ENCODE measurements at regions not wholly inside any gene's neighbourhood (a gene's known extent, or its start where the extent isn't known, plus 50 kb on each side); places are given as distances from the start of the nearest gene placed in this dataset.

DNA sequence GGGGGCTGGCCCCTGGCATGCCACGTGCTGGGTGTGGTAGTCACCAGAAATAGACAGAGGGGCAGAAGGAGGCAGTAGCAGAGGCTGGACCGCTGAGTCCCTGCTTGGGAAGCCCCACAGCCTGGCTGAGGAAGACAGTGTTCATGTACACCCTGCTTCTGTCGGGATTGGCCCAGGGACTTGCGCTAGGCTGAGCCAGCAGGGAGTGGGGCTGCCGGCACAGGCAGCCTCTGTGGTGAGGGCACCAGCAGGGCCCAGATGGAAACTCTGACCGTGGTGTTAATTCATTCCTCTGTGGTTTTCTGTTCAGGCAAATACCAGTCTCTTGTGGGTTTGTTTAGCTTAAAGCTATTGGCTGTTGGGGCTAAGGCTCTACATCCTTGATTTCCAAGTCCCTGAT lies 108.6 kb upstream of the RAD23B start:
- no peaks in the 10 kb centered on the region for H3K36me3 ChIP-seq (ENCODE audit: control insufficient read depth, insufficient read depth, low read length)
- H3K4me1 ChIP-seq (ENCODE audit: control insufficient read depth, insufficient read depth, low read length), result no peaks in the 10 kb centered on the region
- no peaks in the 10 kb centered on the region for H3K27me3 ChIP-seq (ENCODE audit: control insufficient read depth, insufficient read depth, low read length)
- H3K27ac ChIP-seq (ENCODE audit: low read depth, low read length), result no peak overlapping the region
- no peak overlapping the region for H3K9ac ChIP-seq (ENCODE audit: low read length)
- H3K4me3 ChIP-seq (ENCODE audit: low read length), result no peak overlapping the region

DNA sequence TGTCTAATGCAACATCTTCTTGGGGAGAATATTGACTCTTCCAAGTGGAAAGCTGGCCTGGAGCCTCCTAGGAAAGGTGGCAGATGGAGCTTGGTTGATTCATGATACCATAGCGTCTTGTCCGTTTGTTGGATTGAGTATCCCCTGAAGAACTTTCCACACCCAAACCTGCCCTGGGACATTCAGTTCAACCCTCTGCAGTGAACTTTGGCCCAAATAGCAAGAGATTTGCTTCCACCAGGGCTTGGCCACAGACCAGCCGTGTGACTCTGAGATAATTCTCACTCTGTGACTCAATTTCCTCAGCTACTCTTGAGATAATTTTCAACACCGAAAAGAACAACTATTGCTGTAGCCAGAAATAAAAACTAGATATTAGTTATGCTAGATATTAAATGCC lies 108.0 kb upstream of the RAD23B start:
- Histone ChIP-seq H3K4me1 (ENCODE audit: control insufficient read depth, insufficient read depth, low read length) (no peaks in the 10 kb centered on the region), H3K27ac (ENCODE audit: low read depth, low read length) (no peak overlapping the region), H3K27me3 (ENCODE audit: control insufficient read depth, insufficient read depth, low read length) (no peaks in the 10 kb centered on the region), H3K36me3 (ENCODE audit: control insufficient read depth, insufficient read depth, low read length) (no peaks in the 10 kb centered on the region), H3K9ac (ENCODE audit: low read length) (no peak overlapping the region), H3K4me3 (ENCODE audit: low read length) (no peak overlapping the region)

DNA sequence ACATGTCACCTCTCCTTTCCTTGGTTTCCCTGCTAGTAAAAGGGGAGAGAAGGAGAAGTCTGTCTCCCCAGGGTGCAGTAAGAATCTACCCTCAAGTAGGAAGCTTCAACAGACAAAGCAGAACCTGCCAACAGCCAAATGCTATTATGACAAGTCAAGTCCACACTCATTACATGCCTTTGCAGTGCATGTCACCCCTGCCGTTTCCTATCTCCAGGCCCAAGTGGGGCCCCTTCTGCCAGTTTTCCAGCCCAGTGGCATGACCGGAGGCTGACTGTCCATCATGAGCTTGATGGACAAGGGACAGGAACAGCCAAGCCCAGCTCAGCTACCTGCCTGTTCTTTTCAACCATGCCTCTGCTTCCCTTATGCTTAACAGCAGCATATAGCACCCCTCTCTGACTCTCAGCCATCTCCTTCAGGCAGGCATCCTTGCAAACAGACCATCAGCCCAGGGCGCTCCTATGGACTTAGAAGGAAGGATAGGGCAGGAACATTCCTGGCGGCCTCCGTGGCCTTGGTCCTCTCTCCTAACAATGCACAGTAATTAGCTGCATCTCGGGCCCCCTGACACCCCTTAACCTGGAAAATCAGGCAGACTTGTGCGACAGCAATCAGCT lies 107.2 kb upstream of the RAD23B start:
- no peaks in the 10 kb centered on the region for H3K4me1 ChIP-seq (ENCODE audit: control insufficient read depth, insufficient read depth, low read length)
- no peaks in the 10 kb centered on the region for H3K36me3 ChIP-seq (ENCODE audit: control insufficient read depth, insufficient read depth, low read length)
- H3K27ac ChIP-seq (ENCODE audit: low read depth, low read length), result no peak overlapping the region
- H3K4me3 ChIP-seq (ENCODE audit: low read length), result no peak overlapping the region
- no peak overlapping the region for H3K9ac ChIP-seq (ENCODE audit: low read length)
- no peaks in the 10 kb centered on the region for H3K27me3 ChIP-seq (ENCODE audit: control insufficient read depth, insufficient read depth, low read length)

DNA sequence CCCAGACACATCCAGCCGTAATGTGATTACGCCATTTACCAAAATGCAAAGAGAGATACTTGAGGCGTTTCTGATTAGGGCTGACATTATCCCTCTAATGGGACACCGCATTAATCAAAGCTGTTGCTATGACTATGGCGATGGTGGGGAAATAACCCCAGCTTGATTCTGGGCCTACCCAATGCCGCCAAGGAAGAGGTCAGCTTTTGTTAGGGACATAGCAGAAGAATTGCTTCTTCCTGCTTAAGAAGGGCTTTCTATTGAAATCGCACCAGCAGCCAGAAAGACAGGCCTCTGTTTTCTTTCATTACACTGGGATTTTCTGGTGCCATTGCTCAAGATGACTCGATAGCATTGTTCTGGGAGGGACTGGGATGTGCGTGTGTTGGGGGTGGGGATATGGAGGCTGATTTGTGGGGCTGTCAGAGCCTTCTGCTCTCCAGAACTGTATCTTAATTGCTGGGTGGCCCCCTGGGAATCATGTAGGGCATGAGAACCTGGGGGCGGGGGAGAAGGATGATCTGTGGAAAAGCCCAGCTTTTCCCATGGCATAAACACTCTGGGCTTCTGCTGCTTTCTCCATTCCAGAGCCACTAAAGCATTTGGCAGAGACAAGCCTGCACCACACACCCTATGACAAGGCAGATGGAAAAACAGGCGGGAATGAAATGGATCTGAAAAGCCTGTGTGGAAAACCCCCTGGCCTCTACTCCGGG lies 106.5 kb upstream of the RAD23B start:
- no peaks in the 10 kb centered on the region for H3K36me3 ChIP-seq (ENCODE audit: control insufficient read depth, insufficient read depth, low read length)
- H3K27ac ChIP-seq (ENCODE audit: low read depth, low read length), result peak overlapping the region; percentile 11

DNA sequence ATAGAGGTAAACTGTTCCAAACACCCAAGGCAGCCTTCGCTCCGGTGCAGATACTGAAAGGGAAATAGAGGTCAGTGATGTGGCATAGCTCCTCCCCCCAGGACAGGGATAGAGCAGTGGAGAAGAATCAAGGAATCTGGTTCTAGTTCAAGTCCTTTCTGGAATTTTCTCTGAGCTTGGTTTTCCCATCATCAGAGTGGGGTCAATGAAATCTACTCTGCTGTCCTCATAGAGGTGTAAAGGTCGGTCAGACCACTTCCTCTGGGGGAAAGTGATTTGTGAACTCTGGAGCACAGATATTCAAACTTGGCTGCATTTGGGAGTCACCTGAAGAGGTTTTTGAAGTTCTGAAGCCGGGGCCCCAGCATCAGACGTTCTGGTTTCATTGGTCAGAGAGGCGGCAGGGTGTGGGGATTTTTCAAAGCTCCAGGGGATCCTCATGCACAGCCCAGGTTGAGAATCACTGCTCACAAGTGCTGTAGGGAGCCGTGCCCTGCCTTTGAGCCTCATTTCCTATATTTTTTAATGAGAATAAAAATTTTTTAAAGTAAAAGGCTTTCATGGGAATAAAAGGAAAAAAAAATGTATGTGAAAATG lies 105.7 kb upstream of the RAD23B start:
- Histone ChIP-seq H3K4me1 (ENCODE audit: control insufficient read depth, insufficient read depth, low read length) (no peaks in the 10 kb centered on the region), H3K36me3 (ENCODE audit: control insufficient read depth, insufficient read depth, low read length) (no peaks in the 10 kb centered on the region), H3K9ac (ENCODE audit: low read length) (no peak overlapping the region), H3K27ac (ENCODE audit: low read depth, low read length) (peak overlapping the region; percentile 11), H3K4me3 (ENCODE audit: low read length) (no peak overlapping the region), H3K27me3 (ENCODE audit: control insufficient read depth, insufficient read depth, low read length) (no peaks in the 10 kb centered on the region)

More for the DNA sequence above, 106.5 kb upstream of the RAD23B start:
- H3K27me3 ChIP-seq (ENCODE audit: control insufficient read depth, insufficient read depth, low read length), result no peaks in the 10 kb centered on the region
- H3K4me1 ChIP-seq (ENCODE audit: control insufficient read depth, insufficient read depth, low read length), result no peaks in the 10 kb centered on the region
- H3K4me3 ChIP-seq (ENCODE audit: low read length), result no peak overlapping the region
- no peak overlapping the region for H3K9ac ChIP-seq (ENCODE audit: low read length)

DNA sequence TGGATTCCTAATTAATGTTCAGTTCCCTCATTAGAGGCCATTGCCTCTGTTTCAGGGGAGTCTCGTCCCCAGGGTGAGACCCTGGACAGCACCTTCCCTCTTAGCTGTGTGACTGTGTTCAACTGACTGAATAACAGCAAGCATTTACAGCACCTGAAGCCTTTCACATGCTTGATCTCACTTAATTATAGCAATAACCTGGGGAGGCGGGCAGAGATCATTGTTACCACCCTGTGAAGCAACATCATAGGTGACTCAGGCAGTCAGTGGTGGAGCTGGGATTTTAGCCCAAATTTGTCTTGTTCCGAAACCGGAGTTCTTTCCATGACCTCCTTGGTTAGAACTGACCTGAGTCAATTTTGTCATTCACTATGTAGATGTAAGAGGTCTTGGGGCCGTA lies 105.2 kb upstream of the RAD23B start:
- Histone ChIP-seq H3K36me3 (ENCODE audit: control insufficient read depth, insufficient read depth, low read length) (no peaks in the 10 kb centered on the region), H3K4me3 (ENCODE audit: low read length) (no peak overlapping the region), H3K9ac (ENCODE audit: low read length) (no peak overlapping the region), H3K27ac (ENCODE audit: low read depth, low read length) (no peak overlapping the region), H3K27me3 (ENCODE audit: control insufficient read depth, insufficient read depth, low read length) (no peaks in the 10 kb centered on the region), H3K4me1 (ENCODE audit: control insufficient read depth, insufficient read depth, low read length) (no peaks in the 10 kb centered on the region)

DNA sequence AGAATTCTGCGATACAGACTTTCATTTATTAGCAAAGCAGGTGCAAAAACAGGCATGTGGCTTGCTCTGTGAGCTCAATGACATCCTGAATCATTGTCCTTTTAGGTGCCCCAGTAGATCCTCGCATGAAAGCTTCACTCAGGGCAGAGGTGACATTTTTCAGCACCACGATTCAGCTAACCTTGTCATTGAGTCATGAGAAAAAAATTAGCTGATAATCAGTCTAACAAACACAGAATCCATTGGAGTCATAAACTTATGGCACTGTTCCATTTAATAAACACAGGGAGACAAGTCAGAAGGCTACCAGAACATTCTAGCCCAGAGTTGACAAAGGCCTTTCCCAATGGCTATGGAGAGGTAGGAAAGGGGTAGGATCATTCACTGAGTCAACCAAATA lies 104.8 kb upstream of the RAD23B start:
- no peak overlapping the region for H3K4me3 ChIP-seq (ENCODE audit: low read length)

DNA sequence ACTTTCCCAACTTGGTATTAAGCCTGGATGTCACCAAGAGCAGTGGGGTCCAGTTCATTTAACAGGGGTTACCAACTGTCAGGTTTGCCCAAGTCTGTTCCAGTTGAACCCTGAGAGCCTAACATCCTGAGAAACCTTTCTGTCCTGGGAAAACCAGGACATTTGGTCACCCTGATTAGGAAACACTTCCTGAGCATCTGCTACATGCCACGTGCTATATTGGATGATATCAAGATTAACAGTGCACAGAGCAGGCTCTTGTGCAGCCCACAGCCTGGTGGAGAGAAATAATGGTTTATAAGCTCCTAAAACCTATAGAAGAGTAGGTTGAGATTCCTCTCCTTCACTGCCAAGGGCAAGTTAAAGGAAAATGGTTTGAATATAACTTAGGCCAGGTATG lies 102.9 kb upstream of the RAD23B start:
- H3K27ac ChIP-seq (ENCODE audit: low read depth, low read length), result no peak overlapping the region
- H3K4me3 ChIP-seq (ENCODE audit: low read length), result no peak overlapping the region
- H3K9ac ChIP-seq (ENCODE audit: low read length), result no peak overlapping the region
- H3K27me3 ChIP-seq (ENCODE audit: control insufficient read depth, insufficient read depth, low read length), result no peaks in the 10 kb centered on the region
- no peaks in the 10 kb centered on the region for H3K4me1 ChIP-seq (ENCODE audit: control insufficient read depth, insufficient read depth, low read length)
- H3K36me3 ChIP-seq (ENCODE audit: control insufficient read depth, insufficient read depth, low read length), result no peaks in the 10 kb centered on the region

More for the DNA sequence above, 104.8 kb upstream of the RAD23B start:
- no peaks in the 10 kb centered on the region for H3K36me3 ChIP-seq (ENCODE audit: control insufficient read depth, insufficient read depth, low read length)
- no peaks in the 10 kb centered on the region for H3K27me3 ChIP-seq (ENCODE audit: control insufficient read depth, insufficient read depth, low read length)
- H3K27ac ChIP-seq (ENCODE audit: low read depth, low read length), result no peak overlapping the region
- H3K4me1 ChIP-seq (ENCODE audit: control insufficient read depth, insufficient read depth, low read length), result no peaks in the 10 kb centered on the region
- no peak overlapping the region for H3K9ac ChIP-seq (ENCODE audit: low read length)

DNA sequence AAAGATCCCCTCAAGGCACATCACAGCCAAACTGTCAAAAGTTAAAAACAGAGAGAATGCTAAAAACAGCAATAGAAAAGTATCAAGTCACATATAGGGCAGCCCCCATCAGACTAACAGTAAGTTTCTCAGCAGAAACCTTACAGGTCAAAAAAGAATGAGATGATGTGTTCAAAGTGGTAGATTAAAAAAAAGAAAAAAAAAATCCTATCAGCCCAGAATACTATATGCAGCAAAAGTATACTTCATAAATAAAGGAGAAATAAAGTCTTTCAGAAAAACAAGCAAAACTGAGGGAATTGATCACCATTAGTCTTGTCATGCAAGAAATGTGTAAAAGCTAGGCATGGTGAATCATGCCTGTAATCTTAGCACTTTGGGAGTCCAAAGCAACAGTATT lies 99.9 kb upstream of the RAD23B start:
- no peak overlapping the region for H3K4me3 ChIP-seq (ENCODE audit: low read length)
- H3K9ac ChIP-seq (ENCODE audit: low read length), result no peak overlapping the region
- no peaks in the 10 kb centered on the region for H3K4me1 ChIP-seq (ENCODE audit: control insufficient read depth, insufficient read depth, low read length)
- H3K27me3 ChIP-seq (ENCODE audit: control insufficient read depth, insufficient read depth, low read length), result no peaks in the 10 kb centered on the region
- H3K27ac ChIP-seq (ENCODE audit: low read depth, low read length), result no peak overlapping the region
- no peaks in the 10 kb centered on the region for H3K36me3 ChIP-seq (ENCODE audit: control insufficient read depth, insufficient read depth, low read length)

DNA sequence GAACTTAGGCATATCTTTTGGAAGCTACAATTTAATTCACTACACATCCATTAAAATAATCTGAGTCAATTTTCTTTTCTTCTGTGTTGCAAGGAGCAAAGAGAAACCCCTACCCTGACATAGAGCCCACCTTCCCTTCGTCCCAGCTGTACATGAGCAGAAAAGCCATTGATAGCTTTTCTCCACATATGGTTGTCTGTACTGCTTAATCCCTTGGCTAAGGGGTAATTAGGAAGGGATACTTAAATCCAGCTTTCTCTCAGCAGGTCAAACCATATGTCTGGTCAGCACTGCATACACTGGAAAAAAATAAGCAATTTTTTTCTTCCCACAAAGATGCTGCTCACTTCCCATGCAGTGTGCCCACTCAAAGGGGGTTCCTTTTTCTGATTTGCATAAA lies 94.7 kb upstream of the RAD23B start:
- Histone ChIP-seq H3K4me3 (ENCODE audit: low read length) (no peak overlapping the region), H3K9ac (ENCODE audit: low read length) (no peak overlapping the region), H3K4me1 (ENCODE audit: control insufficient read depth, insufficient read depth, low read length) (no peaks in the 10 kb centered on the region), H3K27ac (ENCODE audit: low read depth, low read length) (no peak overlapping the region), H3K36me3 (ENCODE audit: control insufficient read depth, insufficient read depth, low read length) (no peaks in the 10 kb centered on the region), H3K27me3 (ENCODE audit: control insufficient read depth, insufficient read depth, low read length) (no peaks in the 10 kb centered on the region)

DNA sequence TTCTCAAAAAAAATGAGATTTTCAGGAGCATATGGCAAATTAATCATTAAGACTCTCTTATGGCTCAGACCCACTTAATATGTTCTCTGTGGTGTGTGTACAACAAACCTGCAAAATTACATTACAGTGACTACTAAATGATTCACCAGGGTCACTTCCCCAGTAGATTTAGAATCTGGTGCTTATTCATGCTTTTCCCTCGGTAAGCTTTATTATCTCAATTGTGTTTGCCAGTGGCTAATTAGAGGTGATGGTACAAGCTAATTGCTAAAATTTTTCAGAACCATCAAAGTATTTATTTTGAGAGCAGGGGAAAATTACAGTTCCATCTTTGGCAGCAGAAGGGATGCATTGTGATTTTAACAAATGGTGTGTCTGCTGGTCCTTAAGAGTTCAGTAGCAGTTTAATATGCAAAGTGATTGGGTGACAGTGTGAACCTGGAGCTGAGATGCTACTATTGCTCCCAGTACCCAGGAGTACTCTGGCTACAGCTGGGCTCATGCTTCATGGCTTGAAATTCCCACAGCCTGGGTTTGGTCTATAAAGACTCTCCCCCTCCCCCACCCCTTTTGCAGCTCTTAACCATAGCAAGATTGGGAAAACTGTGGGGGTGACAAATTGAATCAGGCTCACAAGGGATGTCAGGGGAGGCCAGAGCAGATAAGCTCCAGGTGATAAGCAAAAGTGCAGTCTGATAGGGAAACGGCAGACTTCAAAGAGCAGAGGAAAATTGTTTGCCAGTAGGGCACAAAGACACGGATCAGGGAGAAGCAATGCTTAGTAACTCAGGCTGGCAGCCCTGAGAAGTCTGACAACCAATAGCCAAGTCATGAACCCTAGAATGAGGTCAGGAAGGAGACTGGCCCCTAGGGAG lies 92.8 kb upstream of the RAD23B start:
- Histone ChIP-seq H3K36me3 (ENCODE audit: control insufficient read depth, insufficient read depth, low read length) (no peaks in the 10 kb centered on the region), H3K27me3 (ENCODE audit: control insufficient read depth, insufficient read depth, low read length) (no peaks in the 10 kb centered on the region), H3K4me1 (ENCODE audit: control insufficient read depth, insufficient read depth, low read length) (no peaks in the 10 kb centered on the region), H3K9ac (ENCODE audit: low read length) (no peak overlapping the region), H3K4me3 (ENCODE audit: low read length) (no peak overlapping the region), H3K27ac (ENCODE audit: low read depth, low read length) (no peak overlapping the region)

DNA sequence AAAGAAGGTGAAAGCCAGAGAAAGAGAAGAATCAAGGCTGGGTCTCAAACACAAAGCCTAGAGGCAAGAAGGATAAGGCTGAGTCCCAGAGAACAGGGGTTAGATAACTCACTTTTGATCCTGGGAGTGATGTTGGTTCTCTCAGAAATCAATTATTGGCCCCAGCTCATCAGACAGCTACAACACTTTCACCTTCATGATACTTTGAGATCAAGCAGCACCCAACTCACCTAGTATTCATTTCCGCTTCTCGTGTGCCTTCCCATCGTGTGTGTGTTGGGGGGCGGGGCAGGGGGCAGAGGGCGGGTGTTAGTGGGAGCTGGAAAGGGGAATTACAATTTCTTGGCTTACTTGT lies 92.2 kb upstream of the RAD23B start:
- Histone ChIP-seq H3K36me3 (ENCODE audit: control insufficient read depth, insufficient read depth, low read length) (no peaks in the 10 kb centered on the region), H3K9ac (ENCODE audit: low read length) (no peak overlapping the region), H3K27ac (ENCODE audit: low read depth, low read length) (no peak overlapping the region), H3K4me1 (ENCODE audit: control insufficient read depth, insufficient read depth, low read length) (no peaks in the 10 kb centered on the region), H3K27me3 (ENCODE audit: control insufficient read depth, insufficient read depth, low read length) (no peaks in the 10 kb centered on the region), H3K4me3 (ENCODE audit: low read length) (no peak overlapping the region)
